Parathyroid adenoma (tissue), 2 donors: ENCODE measurements at regions not wholly inside any gene's neighbourhood (a gene's known extent, or its start where the extent isn't known, plus 50 kb on each side); places are given as distances from the start of the nearest gene placed in this dataset.

ENCODE experiments used
- H2AFZ ChIP-seq: fragments of 300-600 bp; sonication (generic); one replicate; pipeline ENCODE4 v1.7.0; 2017; ENCODE audit warnings: antibody characterized with exemption, mild to moderate bottlenecking
- H3K27ac ChIP-seq: fragments of 300-600 bp; sonication (generic); one replicate; pipeline ENCODE4 v1.7.0; 2017
- H3K27me3 ChIP-seq: fragments of 300-600 bp; sonication (generic); one replicate; pipeline ENCODE4 v1.7.0; 2017; ENCODE audit warnings: low read length; ENCODE audit not compliant: control insufficient read depth, insufficient read depth
- H3K36me3 ChIP-seq: fragments of 300-600 bp; sonication (generic); one replicate; pipeline ENCODE4 v1.7.0; 2017; ENCODE audit warnings: low read length; ENCODE audit not compliant: control insufficient read depth, insufficient read depth
- H3K4me1 ChIP-seq: fragments of 300-600 bp; sonication (generic); one replicate; pipeline ENCODE4 v1.7.0; 2017; ENCODE audit warnings: control low read depth
- H3K4me2 ChIP-seq: fragments of 300-600 bp; sonication (generic); one replicate; pipeline ENCODE4 v1.7.0; 2017; ENCODE audit warnings: low read length
- H3K4me3 ChIP-seq: fragments of 300-600 bp; sonication (generic); one replicate; pipeline ENCODE4 v1.7.0; 2017; ENCODE audit warnings: low read depth, low read length
- H3K79me2 ChIP-seq: fragments of 300-600 bp; sonication (generic); one replicate; pipeline ENCODE4 v1.7.0; 2017; ENCODE audit warnings: control low read depth
- H3K9ac ChIP-seq: fragments of 300-600 bp; sonication (generic); one replicate; pipeline ENCODE4 v1.7.0; 2017; ENCODE audit warnings: mild to moderate bottlenecking
- H3K9me3 ChIP-seq: fragments of 300-600 bp; sonication (generic); one replicate; pipeline ENCODE4 v1.7.0; 2017; ENCODE audit warnings: low read length; ENCODE audit not compliant: control insufficient read depth
- CTCF ChIP-seq: fragments of 300-600 bp; sonication (generic); IDR thresholded peaks from one replicate; pipeline ENCODE4 v1.7.0; 2017; ENCODE audit warnings: antibody characterized with exemption, mild to moderate bottlenecking
- donor health status: primary hyperparathyroidism.

GRCh38 chr13:94917824-94918223 is 205.5 kb upstream of the SOX21 start:
- no peak overlapping the region for H3K4me2 ChIP-seq

GRCh38 chr13:94914895-94915294 is 202.6 kb upstream of the SOX21 start:
- TF ChIP-seq CTCF: no peak
- Histone ChIP-seq H3K27me3 (no peaks in the 10 kb centered on the region), H3K4me1 (no peaks in the 10 kb centered on the region), H3K79me2 (no peaks in the 10 kb centered on the region), H3K27ac (no peak overlapping the region), H2AFZ (no peak overlapping the region), H3K36me3 (no peaks in the 10 kb centered on the region), H3K9ac (no peak overlapping the region), H3K9me3 (no peaks in the 10 kb centered on the region), H3K4me3 (no peak overlapping the region), H3K4me2 (no peak overlapping the region)

More at GRCh38 chr13:94917824-94918223, 205.5 kb upstream of the SOX21 start:
- no peaks in the 10 kb centered on the region for H3K27me3 ChIP-seq
- no peak overlapping the region for H3K9ac ChIP-seq
- no peak overlapping the region for H2AFZ ChIP-seq
- no peaks in the 10 kb centered on the region for H3K79me2 ChIP-seq
- no peak overlapping the region for H3K27ac ChIP-seq
- no peak for TF ChIP-seq CTCF
- no peak overlapping the region for H3K4me3 ChIP-seq
- no peaks in the 10 kb centered on the region for H3K9me3 ChIP-seq
- no peaks in the 10 kb centered on the region for H3K4me1 ChIP-seq
- H3K36me3 ChIP-seq: no peaks in the 10 kb centered on the region

GRCh38 chr13:94906605-94907004 is 194.3 kb upstream of the SOX21 start:
- no peaks in the 10 kb centered on the region for H3K79me2 ChIP-seq
- H3K9me3 ChIP-seq: no peaks in the 10 kb centered on the region
- H3K36me3 ChIP-seq: no peaks in the 10 kb centered on the region
- H3K4me3 ChIP-seq: no peak overlapping the region
- no peak overlapping the region for H3K9ac ChIP-seq
- H2AFZ ChIP-seq: no peak overlapping the region
- H3K4me1 ChIP-seq: no peaks in the 10 kb centered on the region
- no peaks in the 10 kb centered on the region for H3K27me3 ChIP-seq
- H3K27ac ChIP-seq: no peak overlapping the region
- no peak for TF ChIP-seq CTCF
- no peak overlapping the region for H3K4me2 ChIP-seq

- Histone ChIP-seq H3K27ac (no peak overlapping the region), H3K4me1 (no peaks in the 10 kb centered on the region), H3K4me3 (no peak overlapping the region), H3K9ac (no peak overlapping the region), H3K9me3 (no peaks in the 10 kb centered on the region), H2AFZ (no peak overlapping the region), H3K79me2 (no peaks in the 10 kb centered on the region), H3K36me3 (no peaks in the 10 kb centered on the region), H3K27me3 (no peaks in the 10 kb centered on the region), H3K4me2 (no peak overlapping the region)
- no peak for TF ChIP-seq CTCF
Measured at GRCh38 chr13:94902722-94903407, 190.5 kb upstream of the SOX21 start.

GRCh38 chr13:94901070-94901469 is 188.7 kb upstream of the SOX21 start:
- no peaks in the 10 kb centered on the region for H3K4me1 ChIP-seq
- H3K4me2 ChIP-seq: no peak overlapping the region
- no peak overlapping the region for H3K4me3 ChIP-seq
- no peaks in the 10 kb centered on the region for H3K27me3 ChIP-seq
- no peak overlapping the region for H3K27ac ChIP-seq
- no peak for TF ChIP-seq CTCF
- H3K79me2 ChIP-seq: no peaks in the 10 kb centered on the region
- H2AFZ ChIP-seq: no peak overlapping the region
- H3K9ac ChIP-seq: no peak overlapping the region
- no peaks in the 10 kb centered on the region for H3K36me3 ChIP-seq
- no peaks in the 10 kb centered on the region for H3K9me3 ChIP-seq
